Endodermal cell (in vitro differentiated cells): ENCODE measurements at regions not wholly inside any gene's neighbourhood (a gene's known extent, or its start where the extent isn't known, plus 50 kb on each side); places are given as distances from the start of the nearest gene placed in this dataset.

Experiments used
- DNase-seq: peaks from one replicate; pipeline ENCODE4 v3.0.0-alpha.2; 2017
- H3K27ac ChIP-seq: 2 replicates; pipeline ENCODE4 v1.5.1; 2013; ENCODE audit warnings: mild to moderate bottlenecking, low read depth, low read length, moderate library complexity
- H3K27me3 ChIP-seq: 2 replicates; pipeline ENCODE4 v1.6.1; 2013; ENCODE audit warnings: mild to moderate bottlenecking, low read length, moderate library complexity; ENCODE audit not compliant: insufficient read depth, control insufficient read depth, poor library complexity, severe bottlenecking
- H3K36me3 ChIP-seq: 2 replicates; pipeline ENCODE4 v1.7.0; 2013; ENCODE audit warnings: mild to moderate bottlenecking, low read length, moderate library complexity; ENCODE audit not compliant: control insufficient read depth, insufficient read depth
- H3K4me1 ChIP-seq: one replicate; pipeline ENCODE4 v1.7.0; 2013; ENCODE audit warnings: low read length; ENCODE audit not compliant: control insufficient read depth, insufficient read depth
- H3K4me3 ChIP-seq: 2 replicates; pipeline ENCODE4 v1.5.1; 2013; ENCODE audit warnings: mild to moderate bottlenecking, low read length, moderate library complexity
- H3K9ac ChIP-seq: 2 replicates; pipeline ENCODE4 v1.6.1; 2013; ENCODE audit warnings: mild to moderate bottlenecking, low read length, moderate library complexity; ENCODE audit not compliant: poor library complexity, severe bottlenecking; ENCODE audit errors: extremely low read depth
- H3K9me3 ChIP-seq: 2 replicates; pipeline ENCODE4 v1.6.1; 2013; ENCODE audit warnings: mild to moderate bottlenecking, low read length, moderate library complexity; ENCODE audit not compliant: control insufficient read depth
- H3K27ac Mint-ChIP-seq: 2 replicates; pipeline ENCODE4 v1.8.0; 2020; ENCODE audit warnings: mixed read lengths
- H3K27me3 Mint-ChIP-seq: 2 replicates; pipeline ENCODE4 v1.8.0; 2021; ENCODE audit warnings: mild to moderate bottlenecking, mixed read lengths; ENCODE audit not compliant: insufficient read depth
- H3K36me3 Mint-ChIP-seq: 2 replicates; pipeline ENCODE4 v1.8.0; 2020; ENCODE audit warnings: low read depth, mixed read lengths
- H3K4me1 Mint-ChIP-seq: 2 replicates; pipeline ENCODE4 v1.8.0; 2020; ENCODE audit warnings: mixed read lengths
- H3K4me3 Mint-ChIP-seq: 2 replicates; pipeline ENCODE4 v1.8.0; 2020; ENCODE audit warnings: mild to moderate bottlenecking, moderate library complexity, mixed read lengths
- H3K9me3 Mint-ChIP-seq: 2 replicates; pipeline ENCODE4 v1.8.0; 2020; ENCODE audit warnings: mild to moderate bottlenecking, mixed read lengths
- WGBS, 2 experiments: methylation state at CpG; one replicate each; pipeline versions ENCODE4 v1.1.5 to v1.1.7; 2013; ENCODE audit warnings: missing lambda C conversion rate in 2 of 2, mixed read lengths in 1 of 2; ENCODE audit not compliant: insufficient coverage in 1 of 2, insufficient read length in 1 of 2; 5-methylcytosine and 5-hydroxymethylcytosine counted together
- TF ChIP-seq, protein P1 (sequence below): fragments of 200-600 bp; sonication (generic); conservative IDR thresholded peaks from 2 replicates; pipeline ENCODE4 v1.5.0; 2021; ENCODE audit warnings: antibody characterized with exemption, mild to moderate bottlenecking

- TF ChIP-seq, protein P1, sequence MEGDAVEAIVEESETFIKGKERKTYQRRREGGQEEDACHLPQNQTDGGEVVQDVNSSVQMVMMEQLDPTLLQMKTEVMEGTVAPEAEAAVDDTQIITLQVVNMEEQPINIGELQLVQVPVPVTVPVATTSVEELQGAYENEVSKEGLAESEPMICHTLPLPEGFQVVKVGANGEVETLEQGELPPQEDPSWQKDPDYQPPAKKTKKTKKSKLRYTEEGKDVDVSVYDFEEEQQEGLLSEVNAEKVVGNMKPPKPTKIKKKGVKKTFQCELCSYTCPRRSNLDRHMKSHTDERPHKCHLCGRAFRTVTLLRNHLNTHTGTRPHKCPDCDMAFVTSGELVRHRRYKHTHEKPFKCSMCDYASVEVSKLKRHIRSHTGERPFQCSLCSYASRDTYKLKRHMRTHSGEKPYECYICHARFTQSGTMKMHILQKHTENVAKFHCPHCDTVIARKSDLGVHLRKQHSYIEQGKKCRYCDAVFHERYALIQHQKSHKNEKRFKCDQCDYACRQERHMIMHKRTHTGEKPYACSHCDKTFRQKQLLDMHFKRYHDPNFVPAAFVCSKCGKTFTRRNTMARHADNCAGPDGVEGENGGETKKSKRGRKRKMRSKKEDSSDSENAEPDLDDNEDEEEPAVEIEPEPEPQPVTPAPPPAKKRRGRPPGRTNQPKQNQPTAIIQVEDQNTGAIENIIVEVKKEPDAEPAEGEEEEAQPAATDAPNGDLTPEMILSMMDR, result no peak
- no peaks in the 10 kb centered on the region for H3K4me1 ChIP-seq
- 92% methylated on average over 1 of the region's 3 CpGs; no CpG with 5 or more reads in 1 of the 2 experiments for WGBS, 2 experiments
- no peak for DNase-seq
- H3K4me1 Mint-ChIP-seq, result peaks cover 8% of the 10 kb centered on the region
- no peaks in the 10 kb centered on the region for H3K36me3 ChIP-seq
- H3K9ac ChIP-seq, result no peak overlapping the region
- H3K4me3 ChIP-seq, result no peak overlapping the region
- peaks cover 23% of the 10 kb centered on the region for H3K27me3 Mint-ChIP-seq
- no peak overlapping the region for H3K27ac Mint-ChIP-seq
- H3K27me3 ChIP-seq, result peaks cover 34% of the 10 kb centered on the region
- no peak overlapping the region for H3K27ac ChIP-seq
- H3K9me3 Mint-ChIP-seq, result peaks cover 54% of the 10 kb centered on the region
- H3K9me3 ChIP-seq, result no peaks in the 10 kb centered on the region
- H3K4me3 Mint-ChIP-seq, result no peak overlapping the region
- H3K36me3 Mint-ChIP-seq, result no peaks in the 10 kb centered on the region
Measured at GRCh38 chrX:8960957-8961468, 72.9 kb downstream of the FAM9B start.

DNA sequence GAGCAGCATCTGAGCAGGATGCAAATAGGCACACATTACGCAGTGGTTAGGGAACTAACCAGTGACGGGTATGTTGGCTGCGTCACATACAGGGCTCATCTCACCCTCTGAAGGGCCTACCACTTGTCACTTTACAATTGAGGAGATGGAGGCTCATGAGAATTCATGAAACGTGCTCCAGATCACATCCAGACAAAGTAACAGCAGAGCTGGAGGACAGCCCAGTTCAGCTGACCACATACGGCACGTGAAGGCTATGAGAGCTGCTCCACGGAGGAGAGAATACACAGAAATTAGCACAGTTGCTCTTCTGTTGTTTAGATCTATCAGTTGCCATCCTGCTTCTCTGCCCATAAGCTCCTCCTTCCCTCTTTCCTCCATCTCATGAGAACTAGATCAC lies 78.4 kb downstream of the FAM9B start:
- peaks cover 50% of the 10 kb centered on the region for H3K27me3 ChIP-seq
- Mint-ChIP-seq H3K9me3 (peaks cover 40% of the 10 kb centered on the region), H3K27ac (no peak overlapping the region), H3K4me1 (peaks cover 5% of the 10 kb centered on the region), H3K4me3 (no peak overlapping the region), H3K27me3 (peaks cover 31% of the 10 kb centered on the region), H3K36me3 (no peaks in the 10 kb centered on the region)
- H3K9ac ChIP-seq, result no peak overlapping the region
- TF ChIP-seq, protein P1, result no peak
- no peaks in the 10 kb centered on the region for H3K36me3 ChIP-seq
- no peak overlapping the region for H3K4me3 ChIP-seq
- no peak overlapping the region for H3K27ac ChIP-seq
- WGBS, 2 experiments, result 86 to 90% methylated on average over 1 to 7 of the region's 7 CpGs
- H3K9me3 ChIP-seq, result no peaks in the 10 kb centered on the region
- no peaks in the 10 kb centered on the region for H3K4me1 ChIP-seq
- no peak for DNase-seq

GRCh38 chrX:8946563-8946962 lies 87.4 kb downstream of the FAM9B start:
- Histone ChIP-seq H3K4me1 (no peaks in the 10 kb centered on the region), H3K9ac (no peak overlapping the region), H3K27ac (no peak overlapping the region), H3K4me3 (no peak overlapping the region), H3K27me3 (no peaks in the 10 kb centered on the region), H3K36me3 (no peaks in the 10 kb centered on the region), H3K9me3 (no peaks in the 10 kb centered on the region)
- Mint-ChIP-seq H3K27ac (no peak overlapping the region), H3K36me3 (no peaks in the 10 kb centered on the region), H3K27me3 (peaks cover 2% of the 10 kb centered on the region), H3K4me3 (no peak overlapping the region), H3K9me3 (peaks cover 31% of the 10 kb centered on the region), H3K4me1 (no peaks in the 10 kb centered on the region)
- 100% methylated on average over 1 of the region's 2 CpGs; no CpG with 5 or more reads in 1 of the 2 experiments for WGBS, 2 experiments
- TF ChIP-seq, protein P1, result no peak
- no peak for DNase-seq
